T-helper 2 cell (primary cell): ENCODE measurements at regions not wholly inside any gene's neighbourhood (a gene's known extent, or its start where the extent isn't known, plus 50 kb on each side); places are given as distances from the start of the nearest gene placed in this dataset.
"Not testable (repeated sequence)": the region's sequence is repeated elsewhere in the genome, so short reads cannot be mapped to it uniquely, and the experiment has no call there.

Experiments used
- DNase-seq, 5 experiments: peaks; one replicate each; pipeline versions ENCODE4 v3.0.0 to v3.0.0-alpha.2; 2012 to 2022

DNA sequence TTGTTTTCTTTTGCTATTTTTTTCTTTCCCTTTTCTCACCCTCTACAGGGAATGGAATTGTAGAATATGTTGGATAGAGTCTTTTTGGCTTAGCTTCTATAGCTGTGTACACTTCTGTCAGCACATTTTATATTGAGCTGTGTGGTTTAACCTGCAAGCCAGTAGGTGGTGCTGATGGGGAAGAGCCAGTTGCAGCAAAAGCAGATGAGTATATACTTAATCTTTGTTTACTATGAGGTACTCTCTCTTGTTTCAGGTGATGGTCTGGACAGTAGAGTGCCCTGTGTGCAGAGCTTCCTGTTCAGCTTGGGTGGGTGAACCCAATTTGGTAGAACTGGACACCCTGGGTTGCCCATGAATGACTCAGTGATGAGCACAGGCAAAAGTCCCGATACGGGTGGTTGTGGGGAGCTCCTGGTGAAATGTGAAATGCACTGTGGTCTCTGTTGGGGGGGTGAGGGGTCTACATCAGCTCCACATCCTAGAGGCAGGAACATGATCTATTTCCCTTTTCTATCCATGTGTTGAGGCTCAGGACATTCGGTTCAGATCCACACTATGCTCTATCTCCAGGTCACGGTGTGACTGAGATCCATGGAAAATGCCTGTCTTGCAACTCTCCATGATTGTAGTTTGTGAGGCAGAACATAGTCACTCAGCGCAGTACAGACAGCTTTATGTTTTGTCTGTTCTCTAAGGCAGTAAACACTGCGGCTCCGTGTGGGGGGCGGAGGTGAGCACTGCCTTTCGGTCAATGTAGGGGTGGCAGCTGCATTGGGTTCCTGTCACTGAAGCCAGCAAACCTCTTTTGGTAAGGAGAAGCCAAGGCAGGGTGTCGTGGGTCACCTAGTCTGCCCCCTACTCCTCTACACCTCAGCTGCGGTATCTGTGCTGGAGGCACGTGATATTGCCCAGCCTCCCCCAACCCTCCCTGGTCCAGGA, 353.2 kb downstream of the PRR16 start:
- no peak for DNase-seq

GRCh38 chr5:120818128-120818527, 354.0 kb downstream of the PRR16 start:
- no peak for DNase-seq

GRCh38 chr5:120823328-120823727, 359.2 kb downstream of the PRR16 start:
- DNase-seq = no peak

GRCh38 chr5:120831646-120832045, 367.5 kb downstream of the PRR16 start:
- not testable (repeated sequence) for DNase-seq

DNA sequence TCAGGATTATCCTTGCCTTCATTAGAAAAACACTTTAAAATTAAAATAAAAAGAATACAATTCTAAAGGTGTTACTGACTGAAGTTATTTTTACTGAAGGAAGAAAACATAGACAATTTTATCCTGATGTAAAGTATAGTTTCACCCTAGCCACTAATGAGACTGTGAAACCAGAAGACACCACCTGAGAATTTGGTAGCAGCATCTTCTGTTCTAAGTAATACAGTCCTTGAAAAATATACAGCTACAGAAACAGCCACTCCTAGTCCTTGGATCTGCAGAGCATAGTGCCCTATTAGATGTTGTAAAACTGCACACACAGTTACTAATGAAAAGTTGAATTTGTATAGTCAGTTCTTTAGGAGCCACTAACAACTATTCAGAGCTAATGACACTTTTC, 377.7 kb downstream of the PRR16 start:
- DNase-seq = no peak

GRCh38 chr5:120843390-120843980, 379.4 kb downstream of the PRR16 start:
- DNase-seq = no peak

GRCh38 chr5:120848883-120849282, 384.8 kb downstream of the PRR16 start:
- no peak for DNase-seq

DNA sequence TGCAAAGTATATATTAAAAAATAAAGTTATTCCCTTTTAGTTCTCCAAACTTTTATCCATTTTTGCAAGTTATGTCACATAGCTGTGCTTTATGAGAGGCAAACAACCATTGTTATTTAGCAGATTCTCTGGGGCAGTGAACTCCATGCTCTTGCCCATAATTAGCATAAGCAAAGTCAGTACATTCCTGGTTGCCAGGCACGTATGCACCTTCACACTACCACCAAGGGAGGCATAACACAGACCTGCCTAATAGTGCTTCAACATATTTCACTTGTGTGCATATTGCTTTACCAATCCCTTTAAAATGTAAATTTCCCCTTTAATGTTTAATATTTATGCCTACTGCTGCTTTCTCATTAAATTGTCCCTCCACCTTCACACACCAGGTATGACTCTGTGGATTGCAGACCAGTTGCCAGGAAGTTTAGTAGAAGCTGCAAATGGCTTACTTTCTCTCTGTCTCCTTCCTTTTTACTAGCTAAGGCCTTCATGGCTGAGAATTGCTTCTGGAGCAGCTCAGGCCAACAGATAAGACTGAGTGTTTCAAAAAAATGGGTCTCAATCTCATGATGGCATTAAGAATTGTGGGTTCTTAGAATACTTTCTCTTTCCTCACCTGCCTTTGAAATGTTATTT, 388.2 kb downstream of the PRR16 start:
- no peak for DNase-seq

DNA sequence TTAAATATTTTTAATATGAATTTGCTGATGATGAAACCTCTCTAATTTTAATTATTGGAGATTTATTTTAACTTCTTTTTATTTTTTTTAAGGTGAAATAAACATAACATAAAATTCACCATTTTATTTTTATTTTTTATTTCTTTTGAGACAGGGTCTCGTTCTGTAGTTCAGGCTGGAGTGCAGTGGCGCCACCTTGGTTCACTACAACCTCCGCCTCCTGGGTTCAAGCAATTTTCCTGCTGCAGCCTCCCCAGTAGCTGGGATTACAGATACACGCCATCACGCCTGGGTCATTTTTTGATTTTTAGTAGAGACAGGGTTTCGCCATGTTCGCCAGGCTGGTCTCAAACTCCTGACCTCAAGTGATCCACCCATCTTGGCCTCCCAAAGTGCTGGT, 402.9 kb downstream of the PRR16 start:
- no peak for DNase-seq

DNA sequence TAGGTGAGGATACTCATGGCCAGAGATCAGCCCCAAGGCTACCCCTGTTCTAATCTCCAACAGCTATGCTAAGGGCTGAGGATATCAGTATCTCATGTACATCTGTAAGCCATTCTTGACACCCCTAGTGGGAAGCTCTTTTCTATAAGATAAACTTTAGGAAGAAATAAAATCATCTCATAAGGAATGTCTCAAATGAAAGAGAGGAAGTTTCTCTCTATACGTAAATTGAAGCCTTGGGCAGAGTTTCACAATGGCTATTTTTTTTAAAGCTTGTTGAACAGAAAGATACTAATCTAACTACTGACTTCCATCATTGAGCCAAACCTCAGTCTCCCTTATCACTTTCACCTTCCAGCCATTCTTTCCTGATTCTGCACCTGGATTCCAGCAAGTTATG, 405.7 kb downstream of the PRR16 start:
- DNase-seq = no peak

GRCh38 chr5:120872297-120872696, 408.2 kb downstream of the PRR16 start:
- no peak for DNase-seq

- DNase-seq = no peak
These were observed 409.0 kb downstream of the PRR16 start for GRCh38 chr5:120873083-120873482.

- DNase-seq = no peak
These were observed 410.2 kb downstream of the PRR16 start for GRCh38 chr5:120874081-120874862.

DNA sequence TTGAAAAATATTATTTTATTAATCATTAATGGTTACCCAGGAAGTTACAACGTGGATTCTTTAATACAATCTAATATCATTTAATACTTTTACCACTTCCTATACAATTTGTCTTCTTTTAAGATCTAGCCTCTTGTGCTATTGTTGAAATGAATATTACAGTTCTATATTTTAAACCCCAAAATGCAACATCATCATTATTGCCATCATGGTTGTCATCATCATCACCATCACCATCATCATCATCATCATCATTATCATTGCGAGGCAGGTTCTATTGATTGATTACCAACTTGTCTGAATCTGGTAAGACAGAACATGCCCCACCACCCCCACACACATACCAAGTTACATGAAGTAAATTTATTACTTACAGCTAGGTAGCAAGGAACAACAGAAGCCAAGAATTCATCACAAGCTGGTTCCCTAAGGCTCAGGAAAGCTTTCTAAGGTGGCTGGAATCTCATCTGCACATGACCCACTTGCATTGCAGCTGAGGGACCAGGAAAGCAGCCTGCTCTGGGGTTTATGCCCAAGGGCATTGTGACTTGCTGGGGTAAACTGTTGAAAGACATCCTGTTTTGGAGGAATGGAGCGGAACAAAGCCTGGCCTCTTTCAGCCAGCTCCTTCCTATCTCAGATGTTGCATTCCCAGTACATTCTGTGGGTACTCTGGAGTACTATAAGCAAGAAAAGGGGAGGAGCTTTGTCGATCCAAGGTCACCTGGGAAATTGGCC, 418.1 kb downstream of the PRR16 start:
- DNase-seq = no peak

DNA sequence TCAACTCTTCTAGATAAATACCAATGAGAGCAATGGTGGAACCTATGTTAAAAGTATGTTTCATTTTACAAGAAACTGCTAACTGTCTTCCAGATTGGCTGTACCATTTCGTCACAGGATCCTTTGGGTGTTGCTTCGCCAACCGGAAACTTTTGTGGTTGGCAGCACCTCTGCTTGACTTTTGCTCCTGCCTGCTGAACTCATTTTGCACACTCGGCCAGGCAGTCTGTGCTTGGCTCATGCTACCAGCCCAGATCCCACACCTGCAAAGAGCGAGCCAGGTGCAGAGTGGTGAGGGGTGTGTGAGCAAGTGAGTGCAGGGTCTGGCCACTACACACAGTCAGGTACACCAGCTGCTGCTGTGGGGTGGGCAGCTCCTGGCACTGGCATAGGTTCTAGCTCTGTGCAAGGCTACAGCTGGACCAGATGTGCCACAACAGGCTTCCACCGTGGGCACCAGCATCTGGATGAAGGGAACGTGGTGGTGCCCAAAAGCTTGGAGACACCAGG, 422.3 kb downstream of the PRR16 start:
- no peak for DNase-seq

GRCh38 chr5:120895660-120896059, 431.6 kb downstream of the PRR16 start:
- no peak for DNase-seq

DNA sequence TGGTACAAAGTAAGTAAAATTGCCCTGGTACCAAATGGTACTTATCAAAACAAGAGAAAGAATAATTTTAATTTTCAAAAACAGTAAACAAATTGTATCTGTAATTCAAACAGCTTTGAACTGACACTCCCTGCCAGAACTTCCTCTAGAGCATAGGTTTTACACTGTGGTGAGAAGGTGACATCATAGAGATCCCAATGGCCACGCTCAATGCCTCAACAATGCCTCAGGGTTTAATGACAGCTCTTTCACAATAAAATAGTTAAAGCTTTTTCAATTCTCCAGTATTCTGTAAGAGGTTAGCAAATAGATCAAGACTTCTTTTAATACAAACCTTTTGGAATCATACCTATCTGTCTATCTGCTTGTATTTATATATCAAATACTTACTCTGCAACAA, 437.1 kb downstream of the PRR16 start:
- no peak for DNase-seq

DNA sequence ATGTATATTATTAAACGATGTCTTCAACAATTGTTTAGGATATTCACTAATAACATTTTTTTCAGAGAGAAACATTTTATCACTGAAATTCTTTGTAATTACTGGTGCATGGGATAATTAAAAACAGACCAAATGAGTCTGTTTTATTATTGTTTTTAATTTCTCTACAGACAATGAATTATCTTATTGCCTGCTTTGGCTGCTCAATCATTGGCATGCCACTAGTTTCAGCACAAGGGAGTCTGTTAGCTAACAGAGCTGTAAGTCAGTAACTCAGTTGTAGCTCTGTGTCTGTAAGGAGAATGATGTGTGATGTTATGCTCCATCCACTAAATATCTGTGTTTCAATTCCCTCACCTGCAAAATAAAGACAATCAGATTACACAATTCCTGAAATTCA, 443.9 kb downstream of the PRR16 start:
- DNase-seq = no peak

DNA sequence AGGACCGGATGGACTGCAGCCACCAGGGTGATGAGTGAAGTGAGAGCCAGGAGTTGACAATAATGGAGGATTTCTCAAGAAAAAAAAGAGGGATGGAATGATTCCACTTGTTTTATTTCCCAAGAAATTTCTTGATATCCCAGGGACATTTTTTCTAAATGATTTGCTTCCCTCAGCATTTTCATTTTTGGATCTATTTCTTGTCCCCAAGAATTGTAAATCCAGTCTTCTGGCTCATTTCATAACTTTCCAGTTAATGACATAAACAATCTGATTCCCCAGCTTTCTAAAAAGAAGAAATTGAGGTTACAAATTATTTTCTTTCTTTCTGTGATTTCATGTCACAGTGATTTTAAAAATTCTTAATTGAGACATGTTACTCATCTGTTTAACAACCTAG, 446.5 kb downstream of the PRR16 start:
- DNase-seq = no peak

DNA sequence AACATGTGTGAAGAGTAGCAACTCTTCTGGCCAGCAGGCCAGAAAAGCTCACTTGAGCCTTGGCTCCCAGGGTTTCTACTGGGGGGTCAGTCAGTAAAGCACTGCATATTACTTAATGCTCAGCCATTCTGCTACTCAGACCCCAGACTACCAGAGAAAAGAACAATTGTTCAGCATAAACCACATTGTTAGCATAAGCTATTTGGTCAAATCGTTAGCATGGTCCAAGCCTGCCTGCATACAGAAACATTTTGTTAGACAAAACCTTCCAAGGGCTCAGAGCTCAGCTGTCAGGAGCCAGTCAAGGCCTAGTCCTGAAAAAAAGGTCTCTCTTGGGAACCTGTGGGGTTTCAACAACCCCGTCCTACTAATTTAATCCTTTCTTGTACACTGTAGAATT, 449.3 kb downstream of the PRR16 start:
- no peak for DNase-seq

DNA sequence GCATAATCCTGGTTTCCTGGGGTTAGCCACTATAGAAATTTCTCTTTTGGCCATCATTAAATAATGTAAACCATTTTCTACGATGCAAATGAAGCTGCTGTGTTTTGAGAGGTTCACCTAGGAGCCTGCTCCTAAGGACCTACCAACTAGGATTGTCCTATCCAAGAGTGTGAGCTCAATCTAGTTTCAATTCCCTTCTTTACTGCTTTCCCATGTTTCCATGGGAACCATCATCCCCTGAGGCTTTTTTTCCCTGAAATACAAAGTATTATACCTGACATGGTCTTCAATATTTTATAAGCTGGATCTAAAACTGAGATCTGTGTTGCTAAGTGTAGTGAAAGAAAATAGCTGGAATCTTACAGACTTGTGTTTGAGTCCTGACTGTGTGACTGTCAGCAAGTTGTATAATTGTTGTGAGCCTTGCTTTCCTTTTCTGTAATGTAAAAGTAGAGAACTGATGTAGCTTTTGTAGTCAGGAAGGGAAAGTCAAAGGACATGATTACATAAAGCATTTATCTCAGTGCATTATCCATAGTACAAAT, 453.2 kb downstream of the PRR16 start:
- no peak for DNase-seq

GRCh38 chr5:120919017-120919416, 454.9 kb downstream of the PRR16 start:
- no peak for DNase-seq
